Astrocyte of the hippocampus (primary cell): ENCODE measurements at regions not wholly inside any gene's neighbourhood (a gene's known extent, or its start where the extent isn't known, plus 50 kb on each side); places are given as distances from the start of the nearest gene placed in this dataset.
"Not testable (repeated sequence)": the region's sequence is repeated elsewhere in the genome, so short reads cannot be mapped to it uniquely, and the experiment has no call there.

Source experiments
- DNase-seq: peaks from one replicate; pipeline ENCODE4 v3.0.0; 2011; ENCODE audit warnings: low read depth, low spot score

DNA sequence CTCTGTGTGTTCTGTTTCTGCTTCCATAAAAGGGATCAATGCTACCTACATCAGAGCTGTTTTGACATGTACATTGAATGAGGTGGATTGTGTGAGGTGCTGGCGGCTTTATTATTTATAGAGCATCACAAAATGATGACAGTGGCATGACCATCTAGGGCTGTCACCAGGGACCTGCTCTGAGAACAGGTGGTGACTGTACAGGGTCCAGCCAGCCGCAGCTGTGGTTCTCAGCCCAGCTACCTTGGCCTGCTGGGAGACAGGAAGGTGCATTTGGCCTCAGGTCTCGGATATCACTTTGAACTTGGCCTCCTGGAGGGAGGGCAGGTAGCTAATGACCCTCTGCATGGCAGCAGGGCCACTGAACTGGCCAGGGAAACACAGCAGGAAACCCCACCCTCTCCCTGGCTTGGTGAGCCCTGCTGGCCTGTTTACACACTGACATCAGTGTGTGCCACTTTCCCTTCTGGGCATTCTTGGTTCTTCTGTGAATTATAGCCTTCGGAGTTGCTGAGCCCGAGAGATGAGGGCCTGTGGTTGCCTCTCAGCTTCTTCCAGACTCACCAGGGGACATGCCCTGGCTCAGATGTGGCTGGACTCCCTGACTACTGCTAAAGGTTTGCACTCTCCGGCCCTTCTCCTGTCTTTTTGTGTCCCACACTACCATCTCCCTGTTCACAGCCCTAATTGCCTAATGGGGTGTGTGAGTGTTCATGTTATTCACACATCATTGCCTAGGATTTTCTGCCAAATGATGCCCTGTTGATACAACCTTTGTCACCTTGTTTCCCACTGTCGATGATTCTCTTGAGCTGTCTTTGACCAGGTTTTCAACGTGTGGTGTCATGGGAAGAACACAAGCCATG lies 109.2 kb upstream of the RAB12 start:
- DNase-seq, result no peak

- peak; percentile 65 for DNase-seq
Observed at GRCh38 chr18:8501044-8501443, 108.2 kb upstream of the RAB12 start.

DNA sequence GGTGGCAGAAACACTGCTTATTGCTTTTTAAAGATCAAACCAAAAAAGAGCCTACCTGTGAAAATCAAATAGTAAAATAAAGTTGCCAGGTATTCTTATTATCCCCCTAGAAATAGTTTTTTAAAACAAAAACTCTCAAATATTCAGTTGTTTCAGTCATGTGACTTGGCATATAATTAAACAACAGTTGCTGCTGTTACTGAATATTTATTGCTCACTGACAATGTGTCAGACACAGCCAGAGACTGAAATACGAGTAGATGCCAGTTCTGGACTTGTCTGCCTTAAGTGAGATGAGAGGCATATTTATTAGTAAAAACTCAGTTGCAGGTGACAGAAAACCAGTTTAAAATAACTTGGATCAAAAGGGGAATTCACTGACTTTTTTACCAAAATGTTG lies 106.0 kb upstream of the RAB12 start:
- no peak for DNase-seq

GRCh38 chr18:8504424-8504823 lies 104.8 kb upstream of the RAB12 start:
- no peak for DNase-seq

DNA sequence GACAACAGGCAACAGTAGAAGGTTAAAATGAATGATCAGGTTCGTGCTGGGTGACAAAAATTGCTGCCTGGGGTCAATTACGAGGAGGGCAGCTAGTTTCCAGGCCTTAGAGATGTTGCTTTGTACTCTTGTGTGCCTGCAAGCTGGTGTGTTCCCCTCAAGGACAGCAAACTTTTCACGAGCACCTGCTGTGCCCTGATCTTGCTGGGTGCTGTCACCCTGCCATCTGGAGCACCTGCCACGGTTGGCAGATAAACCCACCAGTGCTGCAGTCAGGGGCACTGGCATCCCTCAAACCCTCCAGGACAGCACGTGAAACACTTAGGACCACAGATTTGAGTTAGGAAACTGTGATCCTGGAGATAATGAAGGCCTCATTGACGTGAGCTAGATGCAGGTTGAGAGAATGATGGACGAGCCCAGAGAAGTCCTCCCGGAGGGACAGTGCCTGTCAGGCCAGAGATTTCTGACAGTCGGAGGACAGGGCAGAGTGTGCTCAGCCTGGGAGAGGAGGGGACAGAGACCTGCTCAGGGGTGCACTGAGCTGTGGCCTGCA lies 104.3 kb upstream of the RAB12 start:
- no peak for DNase-seq

DNA sequence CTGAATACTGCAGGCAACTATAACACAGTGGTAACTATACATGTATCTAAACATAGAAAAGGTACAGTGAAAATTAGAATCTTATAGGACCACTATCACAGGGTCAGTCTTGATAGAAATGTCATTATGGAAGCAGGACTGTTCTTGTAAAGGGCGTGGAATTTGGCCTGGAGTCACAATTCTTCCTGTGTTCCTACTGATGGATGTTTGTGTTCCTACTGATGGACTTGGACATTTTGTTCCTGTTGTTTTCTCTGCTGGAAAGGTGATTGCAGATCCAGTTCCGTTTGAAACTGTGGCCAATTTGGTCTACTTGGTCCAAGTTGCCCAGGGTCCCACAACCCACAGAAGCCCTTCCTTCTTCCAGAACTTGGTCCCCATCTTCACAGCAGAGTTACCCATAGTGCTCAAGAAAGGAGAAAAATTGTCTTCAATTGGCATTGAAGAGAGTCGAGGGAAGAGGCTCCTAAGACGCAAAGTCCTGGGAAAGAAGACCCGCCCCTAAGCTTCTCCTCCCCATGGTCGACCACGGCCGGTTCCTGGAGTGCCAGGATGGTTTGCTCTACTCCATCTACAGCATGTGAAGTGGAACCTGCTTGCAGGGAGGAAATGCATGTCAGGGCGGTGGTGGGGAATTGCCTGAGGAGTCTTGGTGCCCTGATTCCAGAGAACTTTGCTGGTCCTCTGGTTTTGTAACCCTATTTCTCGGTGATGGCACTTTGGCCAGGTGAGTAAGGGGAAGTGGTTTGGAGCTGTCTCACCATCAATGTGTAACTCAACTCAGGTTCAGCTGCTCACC lies 102.8 kb upstream of the RAB12 start:
- no peak for DNase-seq

DNA sequence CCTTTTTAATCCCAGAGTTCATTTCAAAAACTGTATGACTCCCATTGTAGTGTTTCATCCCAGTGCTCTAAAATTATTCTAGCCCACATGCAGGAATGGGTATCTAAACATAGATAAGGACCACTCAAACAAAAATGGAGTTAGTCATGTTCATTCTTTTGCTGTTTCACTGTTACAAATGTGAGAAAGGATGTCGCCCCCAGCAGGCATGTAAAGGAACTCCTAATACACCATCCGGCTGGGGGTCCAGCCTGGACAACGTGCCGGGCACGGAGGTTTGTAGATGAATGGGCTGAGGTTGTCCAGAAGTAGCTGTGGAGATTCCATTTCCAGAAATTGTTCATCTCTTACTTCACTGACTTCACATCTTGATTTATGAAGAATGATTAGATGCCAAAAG lies 101.9 kb upstream of the RAB12 start:
- DNase-seq, result peak; percentile 16

GRCh38 chr18:8507915-8508705 lies 101.1 kb upstream of the RAB12 start:
- no peak for DNase-seq

GRCh38 chr18:8513249-8513648 lies 96.0 kb upstream of the RAB12 start:
- no peak for DNase-seq

DNA sequence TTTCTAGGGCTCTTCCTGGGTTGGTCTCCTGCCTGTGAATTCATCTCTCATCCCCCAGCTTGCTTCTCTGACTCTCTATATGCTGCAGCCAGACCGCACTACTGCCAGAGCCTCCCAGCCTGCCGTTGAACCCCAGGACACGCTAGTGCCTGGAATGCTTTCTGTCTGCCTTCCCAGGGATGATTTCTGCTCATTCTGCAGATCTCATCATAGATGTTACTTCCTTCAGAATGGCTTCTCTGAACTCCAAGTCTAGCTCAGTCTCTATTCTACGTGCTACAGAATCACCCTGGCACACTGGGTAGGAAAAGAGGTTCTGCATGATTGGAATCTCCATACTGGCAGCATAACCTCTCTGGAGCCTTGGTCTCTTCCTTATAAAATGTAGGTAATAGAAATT lies 94.8 kb upstream of the RAB12 start:
- DNase-seq, result no peak

- no peak for DNase-seq
Observed at GRCh38 chr18:8515142-8515865, 93.9 kb upstream of the RAB12 start.

GRCh38 chr18:8516371-8517250 lies 92.6 kb upstream of the RAB12 start:
- no peak for DNase-seq

- DNase-seq, result no peak
Observed at GRCh38 chr18:8517276-8517675, 92.0 kb upstream of the RAB12 start.

DNA sequence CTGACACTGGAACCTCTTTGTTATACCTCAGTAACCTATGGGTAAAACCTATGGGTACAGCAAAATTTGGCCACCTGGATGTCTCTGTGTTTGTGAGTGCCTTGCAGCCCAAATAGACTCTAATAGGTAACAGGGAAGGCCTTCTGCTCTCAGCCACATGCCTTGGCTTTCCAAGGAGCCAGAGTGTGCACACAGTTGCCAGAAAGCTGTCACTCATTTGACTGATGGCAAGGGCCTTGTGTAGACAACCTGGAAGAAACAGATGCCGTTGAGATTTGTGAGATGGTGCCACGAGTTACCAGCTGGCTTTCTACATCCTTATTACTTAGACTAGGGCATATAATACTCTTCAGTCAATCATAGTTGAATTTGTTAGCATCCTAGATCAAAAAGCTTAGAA lies 90.1 kb upstream of the RAB12 start:
- no peak for DNase-seq

- no peak for DNase-seq
Observed at GRCh38 chr18:8520266-8520665, 89.0 kb upstream of the RAB12 start.

GRCh38 chr18:8522756-8523155 lies 86.5 kb upstream of the RAB12 start:
- DNase-seq, result no peak

GRCh38 chr18:8525692-8526091 lies 83.5 kb upstream of the RAB12 start:
- no peak for DNase-seq

- no peak for DNase-seq
Observed at GRCh38 chr18:8526332-8526731, 82.9 kb upstream of the RAB12 start.

DNA sequence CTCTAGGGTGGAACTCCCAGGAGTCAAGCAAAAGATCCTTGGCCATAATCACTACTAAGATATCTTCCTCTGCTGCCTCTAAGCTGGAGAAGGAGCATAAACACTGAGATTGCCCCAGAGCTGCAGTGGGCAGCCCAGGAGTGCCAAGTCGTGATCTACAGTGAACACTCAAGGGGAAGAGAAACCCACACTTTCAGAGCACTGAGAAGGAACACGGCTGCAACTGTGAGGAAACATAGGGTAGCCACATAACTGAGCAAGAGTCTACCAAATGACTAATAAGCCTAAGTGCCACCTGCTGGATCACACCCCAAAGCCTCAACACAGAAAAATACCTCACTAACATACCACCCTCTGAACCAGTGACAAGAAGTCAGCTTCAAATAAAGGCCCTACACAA lies 79.6 kb upstream of the RAB12 start:
- no peak for DNase-seq

- not testable (repeated sequence) for DNase-seq
Observed at GRCh38 chr18:8531084-8531483, 78.2 kb upstream of the RAB12 start.
